GM18867 (cell line): ENCODE measurements at regions not wholly inside any gene's neighbourhood (a gene's known extent, or its start where the extent isn't known, plus 50 kb on each side); places are given as distances from the start of the nearest gene placed in this dataset.
A peak's percentile ranks its signal among the peaks of the same experiment; 100 is the strongest.

ENCODE experiments used
- ATAC-seq: cut with Tn5 transposase; IDR thresholded peaks from one replicate; pipeline ENCODE4 v1.9.1; 2021; ENCODE audit warnings: mild to moderate bottlenecking, moderate library complexity; ENCODE audit not compliant: unreplicated experiment

GRCh38 chr5:77948476-77948875 is 172.3 kb upstream of the TBCA start:
- no peak for ATAC-seq

GRCh38 chr5:77947041-77947428 is 170.9 kb upstream of the TBCA start:
- ATAC-seq: no peak

- no peak for ATAC-seq
Observed at GRCh38 chr5:77946381-77947040, 170.4 kb upstream of the TBCA start.

GRCh38 chr5:77945874-77946273 is 169.7 kb upstream of the TBCA start:
- no peak for ATAC-seq

- ATAC-seq: no peak
Observed at GRCh38 chr5:77944757-77945340, 168.7 kb upstream of the TBCA start.

- no peak for ATAC-seq
Observed at GRCh38 chr5:77943851-77944250, 167.7 kb upstream of the TBCA start.

- no peak for ATAC-seq
Observed at GRCh38 chr5:77942578-77943239, 166.6 kb upstream of the TBCA start.

GRCh38 chr5:77937015-77937908 is 161.1 kb upstream of the TBCA start:
- peak; percentile 72 for ATAC-seq

GRCh38 chr5:77936365-77936693 is 160.2 kb upstream of the TBCA start:
- ATAC-seq: peak; percentile 27

GRCh38 chr5:77935506-77936364 is 159.6 kb upstream of the TBCA start:
- ATAC-seq: peak; percentile 80

- no peak for ATAC-seq
Observed at GRCh38 chr5:77928776-77929300, 152.7 kb upstream of the TBCA start.

GRCh38 chr5:77926337-77926736 is 150.2 kb upstream of the TBCA start:
- ATAC-seq: no peak

GRCh38 chr5:77925503-77925902 is 149.4 kb upstream of the TBCA start:
- no peak for ATAC-seq

GRCh38 chr5:77924081-77924480 is 147.9 kb upstream of the TBCA start:
- ATAC-seq: no peak

GRCh38 chr5:77923666-77924065 is 147.5 kb upstream of the TBCA start:
- no peak for ATAC-seq

GRCh38 chr5:77921094-77921768 is 145.1 kb upstream of the TBCA start:
- no peak for ATAC-seq

- ATAC-seq: no peak
Observed at GRCh38 chr5:77920359-77921058, 144.4 kb upstream of the TBCA start.

GRCh38 chr5:77915346-77915745 is 139.2 kb upstream of the TBCA start:
- ATAC-seq: no peak

- ATAC-seq: no peak
Observed at GRCh38 chr5:77912721-77913120, 136.6 kb upstream of the TBCA start.
